Transverse colon (tissue), 3 donors: ENCODE measurements at regions not wholly inside any gene's neighbourhood (a gene's known extent, or its start where the extent isn't known, plus 50 kb on each side); places are given as distances from the start of the nearest gene placed in this dataset.

Source experiments
- CTCF ChIP-seq, 5 experiments: fragments of 200-600 bp in 3 of 5; fragments of 450-650 bp in 2 of 5; sonication (generic) in 3 of 5; IDR thresholded peaks; 1 replicate in 2 of 5; 2 replicates in 3 of 5; pipeline ENCODE4 v1.5.1; 2016 to 2017; ENCODE audit warnings: antibody characterized with exemption in 5 of 5, inconsistent platforms in 3 of 5, mild to moderate bottlenecking in 2 of 5, moderate library complexity in 1 of 5
- POLR2A ChIP-seq: fragments of 450-650 bp; IDR thresholded peaks from one replicate; pipeline ENCODE4 v1.6.1; 2016; ENCODE audit warnings: antibody characterized with exemption, mild to moderate bottlenecking, moderate library complexity

- TF ChIP-seq CTCF (IDR thresholded peaks at IDR 0.05) (no peak), POLR2A (no peak)
Observed at GRCh38 chrX:130560544-130560943, 158.8 kb downstream of the RBMX2 start.
